ENCODE measurements at regions not wholly inside any gene's neighbourhood (a gene's known extent, or its start where the extent isn't known, plus 50 kb on each side); places are given as distances from the start of the nearest gene placed in this dataset.
"Not testable (repeated sequence)": the region's sequence is repeated elsewhere in the genome, so short reads cannot be mapped to it uniquely, and the experiment has no call there.

DNA sequence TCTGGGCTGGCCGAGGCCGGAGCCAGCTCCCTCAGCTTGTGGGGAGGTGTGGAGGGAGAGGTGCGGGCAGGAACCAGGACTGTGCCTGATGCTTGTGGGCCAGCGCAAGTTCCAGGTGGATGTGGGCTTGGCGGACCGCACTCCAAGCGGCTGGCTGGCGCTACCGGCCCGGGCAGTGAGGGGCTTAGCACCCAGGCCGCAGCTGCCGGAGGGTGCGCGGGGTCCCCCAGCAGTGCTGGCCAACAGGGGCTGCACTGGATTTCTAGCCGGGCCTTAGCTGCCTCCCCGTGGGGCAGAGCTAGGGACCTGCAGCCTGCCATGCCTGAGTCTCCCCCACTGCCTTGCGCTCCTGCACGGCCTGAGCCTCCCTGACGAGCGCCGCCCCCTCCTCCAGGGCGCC is 242.8 kb downstream of the CCSER2 start:
- DNase-seq: no peak

DNA sequence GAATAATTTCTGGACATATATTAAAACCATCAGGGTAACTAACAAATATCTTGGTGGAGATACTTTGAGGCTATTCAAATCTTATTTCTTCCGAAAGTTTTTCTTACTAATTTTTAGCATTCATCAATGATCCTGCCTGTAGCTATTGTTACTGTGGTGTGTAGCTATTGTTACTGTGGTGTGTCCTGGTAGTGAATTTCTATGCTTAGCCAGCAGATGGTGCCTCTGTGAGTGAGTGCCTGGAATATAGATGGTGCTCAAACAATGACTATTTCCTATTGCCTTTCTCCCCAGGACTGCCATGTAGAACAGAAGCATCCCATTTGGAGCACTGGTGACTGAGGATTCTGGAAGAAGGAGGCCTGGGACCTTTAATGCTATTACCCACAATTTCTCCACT is 245.7 kb downstream of the CCSER2 start:
- peak; percentile 8 for DNase-seq

DNA sequence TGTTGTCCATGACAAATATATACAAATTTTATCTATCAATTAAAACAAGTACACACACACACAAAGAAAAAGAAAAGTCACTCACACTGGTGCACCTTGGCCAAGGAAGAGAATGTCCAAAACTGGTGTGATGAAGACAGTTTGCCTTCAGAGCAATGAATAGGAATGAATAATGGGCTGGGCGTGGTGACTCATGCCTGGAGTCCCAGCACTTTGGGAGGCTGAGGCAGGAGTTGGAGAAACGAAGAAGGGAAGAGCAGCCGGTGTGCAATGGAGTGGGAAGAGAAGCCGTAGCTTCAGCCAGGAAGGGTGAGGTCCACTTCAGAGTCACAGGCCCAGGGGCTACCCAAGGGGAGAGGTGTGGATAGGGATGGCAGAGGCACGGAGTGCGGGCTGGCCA is 253.6 kb downstream of the CCSER2 start:
- DNase-seq: no peak

DNA sequence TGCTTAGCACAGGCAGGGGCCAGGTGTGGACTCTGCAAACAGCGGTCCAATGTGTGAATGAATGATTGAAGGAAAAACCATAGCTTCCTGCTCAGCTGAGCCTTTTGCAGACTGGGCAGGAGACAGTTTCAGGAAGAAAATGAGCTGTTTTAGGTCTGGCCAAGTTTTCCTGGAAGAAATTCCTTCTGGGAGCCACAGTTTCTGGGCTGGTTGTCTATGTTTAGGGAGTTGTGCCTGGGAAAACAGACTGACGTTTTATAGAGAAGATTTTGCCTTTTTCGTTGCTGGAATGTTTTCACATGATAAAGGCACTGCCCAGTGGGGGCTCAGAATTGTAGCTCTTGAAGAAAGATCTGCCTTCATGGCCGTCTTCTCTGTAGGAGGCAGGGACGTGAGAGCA is 255.1 kb downstream of the CCSER2 start:
- DNase-seq: no peak

DNA sequence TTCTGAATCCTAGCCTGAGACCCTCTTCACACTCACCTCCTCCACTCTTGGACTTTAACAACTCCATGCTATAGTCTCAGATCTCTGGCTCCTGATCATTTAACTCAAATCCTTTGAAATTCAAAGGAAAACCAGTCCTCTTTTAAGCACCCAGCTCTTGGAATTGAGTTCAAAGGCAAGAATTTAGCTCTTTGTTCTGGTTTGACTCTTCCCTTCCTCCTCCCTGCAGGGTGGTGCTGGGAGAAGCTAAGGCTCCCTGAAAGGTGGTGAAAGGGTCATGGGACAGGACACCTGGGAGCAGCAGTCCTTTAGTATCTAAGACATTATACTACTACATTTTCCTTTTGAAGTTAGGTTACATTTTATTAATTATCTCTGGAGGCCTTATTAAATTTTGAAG is 259.4 kb downstream of the CCSER2 start:
- DNase-seq: no peak

DNA sequence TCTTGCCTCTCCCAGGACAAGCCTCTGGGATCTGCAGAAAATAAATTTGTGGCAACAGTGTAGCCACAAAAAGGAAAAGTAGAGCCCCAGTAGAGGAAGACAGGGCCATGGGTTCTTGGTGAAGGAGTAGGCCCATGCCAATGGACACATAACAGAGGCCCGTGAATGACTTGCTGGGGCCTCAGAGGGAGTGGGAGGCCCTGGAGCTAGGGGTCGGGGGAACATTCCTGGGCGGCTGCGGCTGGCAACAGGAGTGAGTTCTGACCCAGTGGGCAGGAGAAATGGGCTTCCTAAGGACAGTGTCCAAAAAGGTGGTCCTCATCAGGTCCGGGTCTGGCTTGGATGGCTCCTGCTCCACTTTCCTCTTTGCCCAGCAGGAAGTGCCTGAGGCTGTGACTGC is 260.0 kb downstream of the CCSER2 start:
- no peak for DNase-seq

DNA sequence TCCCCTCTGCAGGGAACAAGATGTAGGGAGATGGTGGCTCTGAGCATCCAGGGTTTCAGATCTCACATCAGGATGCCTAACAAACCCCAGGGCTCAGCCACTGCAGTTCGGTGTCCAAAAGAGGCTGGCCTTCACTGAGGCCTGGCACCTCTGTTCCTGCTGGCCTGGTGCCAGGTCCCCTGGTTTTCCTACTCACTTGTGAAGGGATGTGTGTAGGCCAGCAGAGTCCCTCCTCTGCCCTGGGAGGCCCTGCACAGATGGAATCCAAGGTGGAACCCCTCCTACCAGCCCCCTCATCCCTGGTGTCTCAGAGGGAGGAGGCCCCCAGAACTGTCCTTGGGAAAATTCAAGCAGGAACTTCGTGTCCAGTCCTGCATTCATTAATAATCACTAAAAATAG is 260.6 kb downstream of the CCSER2 start:
- no peak for DNase-seq

DNA sequence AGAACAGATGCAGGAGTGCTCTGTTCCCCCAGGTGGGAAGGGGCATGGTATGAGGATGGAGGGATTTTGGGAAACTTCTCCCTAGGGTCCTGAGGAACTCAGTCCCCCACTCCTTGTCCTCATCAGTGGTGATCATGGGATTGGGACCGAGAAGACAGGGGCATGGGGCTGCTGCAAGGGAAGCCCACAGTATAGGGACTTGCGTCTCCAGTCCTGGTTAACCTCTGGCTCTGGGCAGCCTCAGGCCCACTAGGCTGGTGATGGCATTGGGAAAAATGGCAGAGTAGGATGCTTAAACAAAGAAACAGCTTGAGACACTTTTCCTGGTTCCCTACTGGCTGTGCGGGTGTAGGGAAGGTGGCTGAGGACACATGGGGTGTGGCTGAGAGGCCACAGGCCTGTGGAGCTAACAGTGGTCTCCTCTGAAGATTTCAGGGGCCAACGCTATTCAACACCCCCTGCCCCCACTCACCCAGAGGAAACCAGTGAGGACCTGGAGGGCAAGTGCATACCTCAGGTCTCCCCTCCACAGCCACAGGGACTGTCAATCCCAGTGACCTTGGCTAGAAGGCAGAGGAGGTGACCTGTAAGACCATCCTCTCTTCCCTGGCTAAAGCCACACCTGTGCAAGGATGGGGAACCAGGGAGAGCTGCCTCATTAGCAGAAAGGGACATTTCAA is 261.3 kb downstream of the CCSER2 start:
- DNase-seq: no peak

DNA sequence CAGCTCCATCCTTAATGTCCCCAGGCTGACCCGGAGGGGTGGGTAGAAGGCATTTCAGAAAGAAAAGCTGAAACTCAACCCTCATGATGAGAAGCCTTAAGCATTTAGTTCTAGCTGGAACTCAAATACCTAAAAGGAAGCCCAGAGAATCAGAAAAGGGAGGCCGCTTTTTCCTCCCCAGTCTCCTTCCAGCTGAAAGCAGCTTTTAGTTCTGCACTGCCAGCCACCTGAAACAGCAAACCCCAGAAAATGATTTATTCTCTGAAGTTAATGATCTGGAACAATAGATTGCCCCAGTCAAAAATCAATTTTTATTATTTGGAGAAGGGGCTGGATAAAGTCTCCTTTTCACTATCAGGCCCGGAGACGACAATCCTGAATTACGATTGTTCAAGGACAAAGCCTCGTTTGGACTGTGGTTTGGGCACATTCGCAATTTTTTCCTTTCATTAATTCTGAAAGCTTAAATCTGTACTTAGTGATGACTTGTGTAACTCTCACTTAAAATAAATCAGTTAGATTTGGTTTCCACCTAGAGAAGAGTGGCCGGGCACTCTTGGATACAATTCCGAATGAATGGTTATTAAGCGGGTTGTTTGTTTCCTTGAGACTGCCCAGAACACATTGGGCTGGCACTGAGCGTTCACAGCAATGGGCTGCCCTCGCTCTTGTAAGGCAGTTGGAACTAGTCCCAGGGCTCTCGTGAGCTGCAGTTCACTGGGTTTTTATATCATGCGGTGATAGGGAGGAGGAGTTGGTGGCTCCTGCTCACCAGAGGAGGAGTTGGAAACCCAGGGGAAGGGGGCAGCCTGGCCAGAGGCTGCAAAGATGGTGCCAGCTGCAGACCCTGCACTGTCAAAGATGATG is 262.2 kb downstream of the CCSER2 start:
- no peak for DNase-seq

DNA sequence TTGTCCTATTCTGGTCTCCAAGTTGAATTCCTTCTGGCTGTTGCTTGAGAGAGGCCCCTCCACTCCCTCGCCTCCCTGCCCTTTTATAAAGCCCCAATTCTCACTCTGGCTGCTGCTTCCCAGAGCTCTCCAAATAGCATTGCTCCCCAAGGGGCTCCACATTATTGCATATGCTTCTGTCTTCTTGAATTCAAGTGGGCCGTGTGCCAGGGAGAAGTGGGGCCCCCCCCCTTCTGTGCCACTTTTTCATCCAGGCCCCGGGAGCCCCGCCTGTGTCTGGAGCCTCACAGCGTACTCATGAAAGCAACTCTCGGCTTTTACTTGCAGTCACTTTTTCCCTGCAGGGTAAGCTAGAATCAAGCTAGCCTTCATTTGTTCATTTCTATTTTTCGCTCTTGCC is 265.1 kb downstream of the CCSER2 start:
- no peak for DNase-seq

DNA sequence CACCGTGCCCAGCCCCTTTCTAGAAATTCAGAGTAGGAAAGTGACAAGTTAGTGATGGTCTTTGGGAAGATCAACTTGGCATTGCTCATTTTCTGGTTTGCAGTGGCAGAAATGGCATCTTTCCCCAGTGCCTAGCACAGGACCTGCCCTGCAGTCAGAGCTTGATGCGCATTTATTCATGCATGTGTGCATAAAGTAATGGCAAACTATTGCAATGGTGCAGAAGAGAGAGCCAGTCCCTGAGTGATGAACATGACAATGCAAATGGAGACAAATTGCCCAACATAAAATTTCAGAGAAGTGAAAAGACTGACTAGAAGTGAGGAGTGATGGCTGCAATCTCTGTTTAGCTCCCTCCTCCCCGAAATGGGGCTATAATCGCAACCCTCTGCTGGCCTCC is 268.2 kb downstream of the CCSER2 start:
- no peak for DNase-seq

DNA sequence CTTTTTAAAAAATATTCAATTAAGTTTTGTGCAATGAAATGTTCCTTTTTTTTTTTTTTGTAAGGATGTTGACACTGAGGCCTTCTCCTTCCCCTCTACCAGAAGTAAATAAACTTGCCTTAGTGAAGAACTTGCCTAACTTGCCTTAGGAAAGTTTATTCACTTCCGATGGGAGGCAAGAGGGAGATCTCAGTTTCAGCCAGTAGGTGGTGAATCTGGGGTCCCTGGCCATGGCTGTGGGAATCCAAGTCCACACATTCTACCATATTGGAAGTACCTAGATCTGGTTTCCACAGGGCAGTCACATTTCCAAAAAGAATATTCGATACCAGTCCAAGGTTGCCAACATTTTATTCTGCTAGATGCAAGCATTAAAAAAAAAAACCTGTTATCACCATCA is 270.9 kb downstream of the CCSER2 start:
- DNase-seq: no peak

DNA sequence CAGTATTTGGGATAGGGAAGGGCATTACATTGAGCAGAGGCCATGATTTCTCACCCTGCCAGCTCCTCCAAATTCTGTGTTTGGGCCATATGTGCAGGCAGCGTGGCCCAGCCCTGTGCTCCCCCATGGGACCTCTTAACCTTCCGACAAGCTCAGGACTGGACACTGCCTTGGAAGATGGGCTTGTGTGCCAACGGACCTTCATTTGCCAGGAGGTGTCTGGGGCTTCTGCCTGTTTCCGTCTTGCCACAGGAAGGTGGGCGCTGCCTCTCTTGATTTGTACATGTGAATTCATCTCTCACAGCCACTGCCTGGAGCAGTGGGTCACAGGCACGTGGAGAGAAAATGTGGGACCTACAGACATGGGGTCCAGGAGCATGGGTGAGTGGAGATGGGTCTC is 272.6 kb downstream of the CCSER2 start:
- DNase-seq: no peak

DNA sequence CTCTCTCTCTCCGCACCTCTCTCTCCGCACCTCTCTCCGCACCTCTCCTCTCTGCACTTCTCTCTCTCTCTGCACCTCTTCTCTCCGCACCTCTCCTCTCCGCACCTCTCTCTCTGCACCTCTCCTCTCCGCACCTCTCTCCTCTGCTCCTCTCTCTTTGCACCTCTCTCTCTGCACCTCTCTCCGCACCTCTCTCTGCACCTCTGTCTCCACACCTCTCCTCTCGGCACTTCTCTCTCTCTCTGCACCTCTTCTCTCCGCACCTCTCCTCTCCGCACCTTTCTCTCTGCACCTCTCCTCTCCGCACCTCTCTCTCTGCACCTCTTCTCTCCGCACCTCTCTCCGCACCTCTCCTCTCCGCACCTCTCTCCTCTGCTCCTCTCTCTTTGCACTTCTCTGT is 274.2 kb downstream of the CCSER2 start:
- not testable (repeated sequence) for DNase-seq

DNA sequence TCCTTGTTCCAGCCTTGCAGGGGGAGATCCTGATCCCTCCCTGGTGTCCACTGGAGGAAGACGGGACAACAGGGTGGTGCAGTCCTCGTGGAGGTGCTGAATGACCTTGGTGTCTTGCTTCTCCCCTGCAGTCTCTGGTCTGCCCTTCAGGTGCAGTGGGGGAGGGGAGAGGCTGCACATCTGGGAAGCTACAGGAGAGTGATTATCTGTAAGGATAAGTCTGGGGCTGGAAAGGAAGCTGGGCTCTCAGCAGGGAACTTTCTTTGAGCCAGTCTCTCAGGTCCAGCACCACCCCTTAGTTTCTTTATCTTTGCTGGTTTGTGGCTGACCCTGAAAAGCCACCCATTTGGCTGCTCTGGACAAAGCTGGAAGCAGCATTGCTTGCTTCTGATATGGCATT is 275.6 kb downstream of the CCSER2 start:
- DNase-seq: no peak

DNA sequence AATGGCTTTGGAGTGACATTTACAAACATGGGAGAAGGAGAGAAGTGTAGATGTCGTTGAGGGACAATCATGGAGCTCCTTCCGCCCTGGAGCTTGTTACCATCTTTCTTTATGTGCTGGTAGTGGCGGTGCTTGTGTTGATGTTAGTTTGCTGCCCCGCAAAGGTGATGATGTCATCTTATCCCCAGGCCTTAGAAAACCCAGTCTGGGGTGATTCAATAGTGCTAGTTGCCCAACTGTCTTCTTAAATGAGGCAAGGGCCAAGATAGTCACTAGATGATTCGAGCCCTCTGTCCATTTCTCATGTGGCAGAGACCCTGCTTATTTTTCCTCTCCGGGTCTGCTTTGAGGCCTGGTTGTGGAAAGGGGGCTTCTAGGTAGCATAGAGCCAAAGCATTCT is 277.4 kb downstream of the CCSER2 start:
- no peak for DNase-seq

DNA sequence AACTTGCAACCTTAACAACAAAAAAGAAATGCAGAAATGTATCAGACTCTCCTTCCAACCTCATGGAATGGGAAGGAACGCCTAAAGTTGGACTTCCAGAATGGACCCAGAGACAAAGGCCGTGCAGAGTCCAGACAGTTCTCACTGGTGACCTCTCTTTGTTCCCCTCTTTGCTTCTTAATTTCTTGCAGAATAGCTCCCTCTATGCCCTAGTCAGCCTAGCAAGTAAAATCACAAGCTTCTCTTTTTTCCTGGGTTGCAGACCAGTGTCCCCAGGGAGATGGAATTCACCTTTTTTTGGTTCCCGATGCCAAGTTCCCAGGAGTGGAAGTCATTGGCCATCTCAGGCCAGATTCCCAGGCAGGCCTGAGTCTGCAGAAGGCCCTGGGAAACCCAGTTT is 278.0 kb downstream of the CCSER2 start:
- no peak for DNase-seq

DNA sequence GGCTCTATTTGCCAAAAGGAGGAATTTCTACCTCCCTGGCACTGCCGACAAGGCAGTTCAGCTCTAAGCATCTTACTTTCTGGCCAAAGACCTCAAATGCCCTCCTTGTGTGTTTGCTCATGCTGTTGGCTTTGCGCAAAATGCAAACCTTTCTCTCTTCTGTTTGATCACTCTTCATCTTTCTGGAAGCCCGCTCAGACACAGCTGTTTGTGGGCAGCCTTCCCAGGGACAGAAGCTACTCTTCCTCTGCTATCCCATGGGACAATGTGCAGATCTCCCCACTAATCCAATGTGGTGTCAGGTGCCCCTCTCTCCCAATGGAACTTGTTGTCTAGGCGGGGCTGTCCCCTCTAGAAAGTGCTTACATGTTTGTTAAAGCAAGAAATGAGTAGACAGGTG is 278.7 kb downstream of the CCSER2 start:
- peak; percentile 42 for DNase-seq

DNA sequence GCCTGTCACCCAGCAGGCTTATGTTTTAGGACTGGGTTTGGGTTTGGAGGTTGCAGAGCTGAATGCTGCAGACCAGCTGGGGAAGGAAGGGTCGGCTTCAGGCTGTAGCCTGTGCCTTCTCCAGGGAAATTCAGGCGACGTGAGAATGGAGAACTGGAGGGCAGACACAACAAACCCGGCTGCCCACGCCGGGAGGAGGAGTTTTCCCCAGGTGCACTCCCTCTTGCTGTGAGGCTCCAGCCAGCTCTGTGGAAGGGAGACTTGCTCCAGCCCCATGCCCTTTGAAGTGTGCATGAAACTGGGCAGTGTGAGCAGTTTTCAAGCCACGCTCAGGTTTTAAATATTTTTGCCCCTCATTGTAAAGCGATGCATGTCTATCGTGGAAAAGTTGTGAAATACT is 279.1 kb downstream of the CCSER2 start:
- DNase-seq: no peak

DNA sequence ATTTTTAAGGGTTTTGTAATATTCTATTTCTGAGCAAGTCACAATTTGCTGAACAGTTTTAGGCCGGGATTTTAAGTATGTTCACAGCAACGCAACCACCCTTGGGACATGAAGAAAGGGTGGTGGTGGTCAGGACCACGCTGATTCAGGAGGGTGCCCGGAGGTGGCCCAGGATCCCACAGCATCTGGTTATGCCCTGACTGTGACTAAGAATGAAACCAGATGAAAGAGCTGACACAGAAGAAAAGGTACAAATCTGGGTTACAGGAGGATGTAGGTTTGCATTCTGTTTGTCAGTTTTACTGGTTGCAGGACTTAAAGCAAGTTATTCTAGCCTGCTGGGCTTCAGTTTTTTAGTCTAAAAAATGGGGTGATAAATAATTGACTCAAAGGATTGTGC is 279.7 kb downstream of the CCSER2 start:
- no peak for DNase-seq

DNA sequence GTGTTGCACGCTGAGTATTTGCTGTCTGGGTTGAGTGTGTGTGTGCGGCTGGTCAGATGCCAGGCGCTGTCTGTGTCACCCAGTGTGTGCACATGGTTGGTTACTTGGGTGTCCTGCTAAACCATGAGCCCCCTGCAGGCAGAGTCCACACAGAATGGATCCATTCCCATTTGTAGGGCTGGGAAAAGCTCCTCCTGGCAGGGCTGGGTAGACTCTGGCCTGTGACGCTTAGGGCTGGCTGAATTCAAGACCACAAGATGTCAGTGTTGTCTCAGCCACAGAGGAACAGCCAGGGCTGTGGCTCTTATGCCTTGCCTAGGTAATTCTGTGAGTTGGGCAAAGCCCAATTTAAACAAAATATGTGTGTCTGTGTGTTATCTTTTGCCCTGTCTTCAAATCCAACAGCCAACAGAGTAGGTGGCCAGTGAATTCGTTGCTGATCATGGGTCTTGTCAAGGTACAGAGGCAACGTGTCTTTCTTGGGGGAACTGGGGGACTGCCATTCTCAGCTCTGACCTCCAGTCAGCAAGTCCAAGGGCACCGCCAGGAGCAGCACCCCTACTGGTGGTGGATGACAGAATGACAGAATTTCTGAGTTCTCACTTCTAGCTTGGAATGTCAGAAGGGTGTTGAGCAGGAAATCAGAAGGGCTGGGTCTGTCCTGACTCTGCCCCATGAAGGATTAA is 285.1 kb downstream of the CCSER2 start:
- peak; percentile 84 for DNase-seq

DNA sequence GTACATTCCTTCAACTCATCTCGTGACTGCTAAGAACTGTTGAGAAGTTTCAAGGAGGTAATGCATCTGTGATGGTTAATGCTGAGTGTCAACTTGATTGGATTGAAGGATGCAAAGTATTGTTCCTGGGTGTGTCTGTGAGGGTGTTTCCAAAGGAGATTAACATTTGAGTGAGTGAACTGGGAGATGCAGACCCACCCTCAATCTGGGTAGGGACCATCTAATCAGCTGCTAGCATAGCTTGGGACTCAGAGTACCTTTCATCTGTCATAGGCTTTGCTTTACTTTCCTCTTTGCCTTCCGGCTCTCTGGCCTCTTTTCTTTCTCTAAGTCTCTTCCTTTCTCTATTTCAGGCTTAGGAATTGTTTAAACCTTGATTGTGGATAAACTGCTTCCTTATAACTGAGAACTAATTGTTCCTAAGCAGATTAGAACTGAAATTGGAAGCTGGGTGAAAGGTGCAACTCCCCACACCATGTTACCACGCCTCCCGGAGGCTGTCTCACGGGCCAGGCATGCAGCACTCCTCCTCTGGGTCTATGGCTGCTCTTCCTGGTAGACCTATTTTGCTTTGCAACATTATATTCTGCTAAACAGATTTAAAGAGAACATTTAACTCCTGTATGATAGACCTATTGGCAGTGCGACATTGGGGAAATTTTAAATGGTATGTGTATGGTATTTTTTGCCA is 298.2 kb downstream of the CCSER2 start:
- DNase-seq: peak; percentile 82

DNA sequence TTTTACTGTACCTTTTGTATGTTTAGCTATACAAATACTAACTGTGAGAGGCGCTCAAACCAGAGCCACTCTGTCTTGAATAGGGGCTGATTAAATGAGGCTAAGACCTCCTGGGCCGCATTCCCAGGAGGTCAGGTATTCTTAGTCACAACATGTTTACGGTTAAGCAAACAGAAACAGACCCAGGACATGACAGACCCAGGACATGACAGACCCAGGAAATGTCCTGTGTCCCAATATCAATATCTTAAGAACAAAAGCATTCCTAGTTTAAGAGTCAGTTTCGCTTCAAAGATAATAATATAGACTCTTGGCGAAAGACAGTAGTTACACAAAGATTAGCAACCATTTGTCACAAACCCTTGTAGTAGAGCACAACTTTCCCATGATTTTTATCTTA is 304.5 kb downstream of the CCSER2 start:
- DNase-seq: no peak

Measured in NCI-H82 (cell line).